Activated T-cell treated with anti-CD3 and anti-CD28 coated beads for 24 hours (primary cell): ENCODE measurements at regions not wholly inside any gene's neighbourhood (a gene's known extent, or its start where the extent isn't known, plus 50 kb on each side); places are given as distances from the start of the nearest gene placed in this dataset.
A peak's percentile ranks its signal among the peaks of the same experiment; 100 is the strongest.

ENCODE experiments used
- DNase-seq: peaks from one replicate; pipeline ENCODE4 v3.0.0-alpha.2; 2020; ENCODE audit warnings: low read depth

- DNase-seq = no peak
Measured at GRCh38 chr11:19472679-19473078, 231.9 kb upstream of the E2F8 start.

- DNase-seq = no peak
Measured at GRCh38 chr11:19467904-19468303, 227.2 kb upstream of the E2F8 start.

- no peak for DNase-seq
Measured at GRCh38 chr11:19466314-19466713, 225.6 kb upstream of the E2F8 start.

- no peak for DNase-seq
Measured at GRCh38 chr11:19463976-19464375, 223.2 kb upstream of the E2F8 start.

- no peak for DNase-seq
Measured at GRCh38 chr11:19460718-19461405, 220.1 kb upstream of the E2F8 start.

- DNase-seq = no peak
Measured at GRCh38 chr11:19459240-19459639, 218.5 kb upstream of the E2F8 start.

- DNase-seq = no peak
Measured at GRCh38 chr11:19458721-19459120, 218.0 kb upstream of the E2F8 start.

GRCh38 chr11:19458231-19458630 is 217.5 kb upstream of the E2F8 start:
- no peak for DNase-seq

- no peak for DNase-seq
Measured at GRCh38 chr11:19455731-19456130, 215.0 kb upstream of the E2F8 start.

GRCh38 chr11:19453651-19454257 is 213.0 kb upstream of the E2F8 start:
- DNase-seq = no peak

GRCh38 chr11:19451609-19452008 is 210.9 kb upstream of the E2F8 start:
- DNase-seq = no peak

- DNase-seq = no peak
Measured at GRCh38 chr11:19450282-19450681, 209.5 kb upstream of the E2F8 start.

- DNase-seq = no peak
Measured at GRCh38 chr11:19448651-19449050, 207.9 kb upstream of the E2F8 start.

- DNase-seq = no peak
Measured at GRCh38 chr11:19447150-19447566, 206.4 kb upstream of the E2F8 start.

- DNase-seq = no peak
Measured at GRCh38 chr11:19445771-19446170, 205.0 kb upstream of the E2F8 start.

- no peak for DNase-seq
Measured at GRCh38 chr11:19444231-19444630, 203.5 kb upstream of the E2F8 start.

GRCh38 chr11:19442554-19442910 is 201.8 kb upstream of the E2F8 start:
- no peak for DNase-seq

- DNase-seq = peak; percentile 33
Measured at GRCh38 chr11:19441752-19442553, 201.2 kb upstream of the E2F8 start.

GRCh38 chr11:19441288-19441687 is 200.5 kb upstream of the E2F8 start:
- no peak for DNase-seq

- DNase-seq = no peak
Measured at GRCh38 chr11:19437760-19438159, 197.0 kb upstream of the E2F8 start.

GRCh38 chr11:19436932-19437331 is 196.2 kb upstream of the E2F8 start:
- DNase-seq = no peak

GRCh38 chr11:19435306-19435989 is 194.7 kb upstream of the E2F8 start:
- DNase-seq = no peak

- no peak for DNase-seq
Measured at GRCh38 chr11:19433791-19434190, 193.0 kb upstream of the E2F8 start.
